Keratinocyte (primary cell): ENCODE measurements at regions not wholly inside any gene's neighbourhood (a gene's known extent, or its start where the extent isn't known, plus 50 kb on each side); places are given as distances from the start of the nearest gene placed in this dataset.

ENCODE experiments used
- DNase-seq: peaks from one replicate; pipeline ENCODE4 v3.0.0-alpha.2; 2011; ENCODE audit warnings: low read depth, missing footprints, low spot score
- FAIRE-seq: peaks from 2 replicates; lab custom pipeline; 2011; peaks lifted over from hg19 to GRCh38; lab: Jason Lieb, UNC
- H2AFZ ChIP-seq: 2 replicates; pipeline ENCODE4 v1.6.0; 2012; ENCODE audit warnings: low read length, control low read depth, inconsistent platforms; ENCODE audit not compliant: control insufficient read depth
- H3K27ac ChIP-seq: 2 replicates; pipeline ENCODE4 v1.5.1; 2011; ENCODE audit warnings: low read length; ENCODE audit not compliant: control insufficient read depth, insufficient read depth
- H3K27me3 ChIP-seq: 3 replicates; pipeline ENCODE4 v1.6.0; 2011; ENCODE audit warnings: low read length; ENCODE audit not compliant: control insufficient read depth, insufficient read depth; ENCODE audit errors: extremely low read depth
- H3K36me3 ChIP-seq, 2 experiments: 2 replicates in 1 of 2; 3 replicates in 1 of 2; pipeline ENCODE4 v1.5.1; 2011; ENCODE audit warnings: low read length in 2 of 2, mild to moderate bottlenecking in 1 of 2; ENCODE audit not compliant: control insufficient read depth in 2 of 2, insufficient read depth in 2 of 2; ENCODE audit errors: extremely low read depth in 1 of 2
- H3K4me1 ChIP-seq: 3 replicates; pipeline ENCODE4 v1.5.1; 2011; ENCODE audit warnings: low read length; ENCODE audit not compliant: control insufficient read depth, insufficient read depth; ENCODE audit errors: extremely low read depth
- H3K4me2 ChIP-seq: 3 replicates; pipeline ENCODE4 v1.6.0; 2011; ENCODE audit warnings: low read depth, low read length; ENCODE audit not compliant: control insufficient read depth, insufficient read depth; ENCODE audit errors: extremely low read depth
- H3K4me3 ChIP-seq, 3 experiments: fragments of 200-600 bp in 1 of 3; sonication (generic) in 1 of 3; 2 replicates in 2 of 3; 3 replicates in 1 of 3; pipeline ENCODE4 v1.5.1; 2011 to 2016; ENCODE audit warnings: low read length in 3 of 3, mild to moderate bottlenecking in 3 of 3, control low read depth in 2 of 3, inconsistent platforms in 1 of 3, low read depth in 1 of 3, mixed read lengths in 1 of 3, mixed run types in 1 of 3, moderate library complexity in 1 of 3; ENCODE audit not compliant: control insufficient read depth in 2 of 3, insufficient read depth in 2 of 3; ENCODE audit errors: extremely low read depth in 1 of 3
- H3K79me2 ChIP-seq: 2 replicates; pipeline ENCODE4 v1.6.0; 2012; ENCODE audit warnings: low read length; ENCODE audit not compliant: control insufficient read depth, insufficient read depth
- H3K9ac ChIP-seq: 3 replicates; pipeline ENCODE4 v1.6.0; 2011; ENCODE audit warnings: low read length; ENCODE audit not compliant: control insufficient read depth, insufficient read depth; ENCODE audit errors: extremely low read depth
- H3K9me1 ChIP-seq: 3 replicates; pipeline ENCODE4 v1.6.0; 2011; ENCODE audit warnings: low read length; ENCODE audit not compliant: control insufficient read depth, insufficient read depth; ENCODE audit errors: extremely low read depth
- H3K9me3 ChIP-seq: 2 replicates; pipeline ENCODE4 v1.5.1; 2012; ENCODE audit warnings: low read depth, low read length; ENCODE audit not compliant: control insufficient read depth
- H4K20me1 ChIP-seq: 3 replicates; pipeline ENCODE4 v1.6.0; 2011; ENCODE audit warnings: low read length; ENCODE audit not compliant: control insufficient read depth, insufficient read depth; ENCODE audit errors: extremely low read depth
- EZH2 ChIP-seq: IDR thresholded peaks from one replicate; pipeline ENCODE4 v1.6.1; 2012; ENCODE audit warnings: inconsistent platforms, mild to moderate bottlenecking, low read length, moderate library complexity
- dilution Hi-C: fragments of 300-500 bp; cut with MboI; formaldehyde crosslinking; loops from one replicate; pipeline ENCODE4 v1.7.0; 2020; ENCODE audit warnings: low sequenced_read_pairs; ENCODE audit not compliant: extremely low pct_ligation_motif_present
- TF ChIP-seq, protein P1 (sequence below), 3 experiments: IDR thresholded peaks in 1 of 3; conservative IDR thresholded peaks in 1 of 3; optimal IDR thresholded peaks in 1 of 3; 2 replicates in 2 of 3; 3 replicates in 1 of 3; pipeline versions ENCODE3 to v1.5.1; 2011; ENCODE audit warnings: low read length in 3 of 3, mild to moderate bottlenecking in 3 of 3, moderate library complexity in 2 of 3, control low read depth in 1 of 3, inconsistent platforms in 1 of 3; ENCODE audit not compliant: insufficient read depth in 2 of 3; ENCODE audit errors: extremely low read depth in 1 of 3

DNA sequence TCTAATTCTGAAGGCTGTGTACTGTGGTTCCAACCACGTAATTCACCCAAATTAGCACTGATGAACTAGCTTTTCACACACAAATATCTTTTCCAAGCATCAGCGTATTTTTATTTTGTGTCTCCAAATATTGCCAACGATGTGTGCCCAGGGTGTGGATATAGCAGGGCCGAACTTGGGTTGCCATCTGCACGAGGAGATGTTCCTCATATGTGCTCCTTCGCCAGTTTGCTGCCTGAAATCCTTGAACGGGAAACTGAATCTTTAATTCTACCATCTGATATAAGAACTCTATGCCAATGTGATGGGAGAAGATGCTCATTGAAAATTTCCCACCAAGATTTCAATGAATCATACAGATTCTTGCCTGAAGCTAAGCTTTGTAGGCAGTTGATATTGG is 121.5 kb upstream of the ZNF438 start:
- no peak overlapping the region for H3K27ac ChIP-seq
- no peak overlapping the region for H3K4me3 ChIP-seq
- H3K36me3 ChIP-seq: no peaks in the 10 kb centered on the region
- no peaks in the 10 kb centered on the region for H4K20me1 ChIP-seq
- FAIRE-seq (no peak), DNase-seq (no peak)
- H3K9ac ChIP-seq: no peak overlapping the region
- no peaks in the 10 kb centered on the region for H3K4me1 ChIP-seq
- no peaks in the 10 kb centered on the region for H3K79me2 ChIP-seq
- no peaks in the 10 kb centered on the region for H3K9me1 ChIP-seq
- no peak for TF ChIP-seq EZH2
- TF ChIP-seq, protein P1, sequence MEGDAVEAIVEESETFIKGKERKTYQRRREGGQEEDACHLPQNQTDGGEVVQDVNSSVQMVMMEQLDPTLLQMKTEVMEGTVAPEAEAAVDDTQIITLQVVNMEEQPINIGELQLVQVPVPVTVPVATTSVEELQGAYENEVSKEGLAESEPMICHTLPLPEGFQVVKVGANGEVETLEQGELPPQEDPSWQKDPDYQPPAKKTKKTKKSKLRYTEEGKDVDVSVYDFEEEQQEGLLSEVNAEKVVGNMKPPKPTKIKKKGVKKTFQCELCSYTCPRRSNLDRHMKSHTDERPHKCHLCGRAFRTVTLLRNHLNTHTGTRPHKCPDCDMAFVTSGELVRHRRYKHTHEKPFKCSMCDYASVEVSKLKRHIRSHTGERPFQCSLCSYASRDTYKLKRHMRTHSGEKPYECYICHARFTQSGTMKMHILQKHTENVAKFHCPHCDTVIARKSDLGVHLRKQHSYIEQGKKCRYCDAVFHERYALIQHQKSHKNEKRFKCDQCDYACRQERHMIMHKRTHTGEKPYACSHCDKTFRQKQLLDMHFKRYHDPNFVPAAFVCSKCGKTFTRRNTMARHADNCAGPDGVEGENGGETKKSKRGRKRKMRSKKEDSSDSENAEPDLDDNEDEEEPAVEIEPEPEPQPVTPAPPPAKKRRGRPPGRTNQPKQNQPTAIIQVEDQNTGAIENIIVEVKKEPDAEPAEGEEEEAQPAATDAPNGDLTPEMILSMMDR (optimal IDR thresholded peaks at IDR 0.05 in 1 of 3, IDR thresholded peaks at IDR 0.05 in 1 of 3, conservative IDR thresholded peaks at IDR 0.05 in 1 of 3; ENCODE audit: extremely low read depth in 1 of 3, insufficient read depth in 2 of 3, low read length in 3 of 3): no peak
- no peak overlapping the region for H2AFZ ChIP-seq
- no peak overlapping the region for H3K4me2 ChIP-seq
- no peaks in the 10 kb centered on the region for H3K27me3 ChIP-seq
- H3K9me3 ChIP-seq: no peaks in the 10 kb centered on the region
- dilution Hi-C loops: no loop called here

DNA sequence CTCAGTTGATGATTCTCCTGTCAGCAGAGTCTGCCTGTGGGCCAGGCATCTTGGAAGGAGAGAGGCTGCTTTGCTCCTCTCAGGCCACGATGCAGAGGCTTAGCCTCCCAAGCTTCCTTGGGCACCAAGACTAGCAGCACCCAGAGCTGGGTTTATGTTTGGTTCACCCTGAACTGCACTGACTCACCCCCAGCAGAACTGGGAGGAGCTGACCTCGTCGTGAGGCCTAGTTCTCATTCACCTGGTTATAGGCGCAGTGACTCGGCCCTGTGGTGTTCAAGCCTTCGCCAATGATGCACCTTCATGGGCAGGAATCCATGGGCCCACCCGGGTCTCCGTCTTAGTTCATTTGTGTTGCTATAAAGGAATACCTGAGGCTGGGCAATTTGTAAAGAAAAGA is 122.0 kb upstream of the ZNF438 start:
- no peak overlapping the region for H3K4me2 ChIP-seq
- no peaks in the 10 kb centered on the region for H3K27me3 ChIP-seq
- no peaks in the 10 kb centered on the region for H3K9me1 ChIP-seq
- no peak overlapping the region for H3K4me3 ChIP-seq
- FAIRE-seq: no peak
- dilution Hi-C loops: no loop called here
- H4K20me1 ChIP-seq: no peaks in the 10 kb centered on the region
- H3K79me2 ChIP-seq: no peaks in the 10 kb centered on the region
- no peaks in the 10 kb centered on the region for H3K4me1 ChIP-seq
- H3K27ac ChIP-seq: no peak overlapping the region
- H3K9ac ChIP-seq: no peak overlapping the region
- no peak overlapping the region for H2AFZ ChIP-seq
- H3K9me3 ChIP-seq: no peaks in the 10 kb centered on the region
- TF ChIP-seq, protein P1 (optimal IDR thresholded peaks at IDR 0.05 in 1 of 3, IDR thresholded peaks at IDR 0.05 in 1 of 3, conservative IDR thresholded peaks at IDR 0.05 in 1 of 3; ENCODE audit: extremely low read depth in 1 of 3, insufficient read depth in 2 of 3, low read length in 3 of 3): no peak
- no peak for TF ChIP-seq EZH2
- no peaks in the 10 kb centered on the region for H3K36me3 ChIP-seq
- DNase-seq: no peak
